ENCODE measurements at regions not wholly inside any gene's neighbourhood (a gene's known extent, or its start where the extent isn't known, plus 50 kb on each side); places are given as distances from the start of the nearest gene placed in this dataset.

GRCh38 chr5:8600843-8601242, 731.9 kb downstream of the MTRR start:
- Histone ChIP-seq H3K4me1 (replicated peaks) (no peaks in the 10 kb centered on the region), H3K4me3 (no peak overlapping the region), H3K9me3 (no peaks in the 10 kb centered on the region), H3K27me3 (replicated peaks; ENCODE audit: insufficient read depth) (no peaks in the 10 kb centered on the region), H3K27ac (no peak overlapping the region), H3K36me3 (no peaks in the 10 kb centered on the region)
- no peak for DNase-seq (ENCODE audit: low spot score)
- TF ChIP-seq POLR2AphosphoS5 (IDR thresholded peaks at IDR 0.05) (no peak), CTCF (IDR thresholded peaks at IDR 0.05) (no peak), POLR2A (IDR thresholded peaks at IDR 0.05) (no peak)
- intact Hi-C loops (cut with DNase I), result no loop called here

- no peaks in the 10 kb centered on the region for H3K4me1 ChIP-seq (replicated peaks)
- no peaks in the 10 kb centered on the region for H3K36me3 ChIP-seq
- no peaks in the 10 kb centered on the region for H3K9me3 ChIP-seq
- no peak overlapping the region for H3K4me3 ChIP-seq
- no peak overlapping the region for H3K27ac ChIP-seq
- DNase-seq (ENCODE audit: low spot score), result no peak
- TF ChIP-seq CTCF (IDR thresholded peaks at IDR 0.05) (no peak), POLR2A (IDR thresholded peaks at IDR 0.05) (no peak), POLR2AphosphoS5 (IDR thresholded peaks at IDR 0.05) (no peak)
- intact Hi-C loops (cut with DNase I), result no loop called here
- no peaks in the 10 kb centered on the region for H3K27me3 ChIP-seq (replicated peaks; ENCODE audit: insufficient read depth)
- 84% methylated on average over 8 of the region's 8 CpGs for WGBS
Measured at GRCh38 chr5:8601831-8602354, 732.9 kb downstream of the MTRR start.

GRCh38 chr5:8606231-8606630, 737.3 kb downstream of the MTRR start:
- Histone ChIP-seq H3K4me1 (replicated peaks) (no peaks in the 10 kb centered on the region), H3K9me3 (no peaks in the 10 kb centered on the region), H3K27ac (no peak overlapping the region), H3K4me3 (no peak overlapping the region), H3K27me3 (replicated peaks; ENCODE audit: insufficient read depth) (no peaks in the 10 kb centered on the region), H3K36me3 (no peaks in the 10 kb centered on the region)
- intact Hi-C loops (cut with DNase I), result no loop called here
- TF ChIP-seq POLR2AphosphoS5 (IDR thresholded peaks at IDR 0.05) (no peak), CTCF (IDR thresholded peaks at IDR 0.05) (no peak), POLR2A (IDR thresholded peaks at IDR 0.05) (no peak)
- DNase-seq (ENCODE audit: low spot score), result no peak

- no peak for DNase-seq (ENCODE audit: low spot score)
- WGBS, result 91% methylated on average over 3 of the region's 3 CpGs
- H3K4me3 ChIP-seq, result no peak overlapping the region
- no peaks in the 10 kb centered on the region for H3K36me3 ChIP-seq
- intact Hi-C loops (cut with DNase I), result no loop called here
- H3K9me3 ChIP-seq, result no peaks in the 10 kb centered on the region
- no peaks in the 10 kb centered on the region for H3K4me1 ChIP-seq (replicated peaks)
- no peaks in the 10 kb centered on the region for H3K27me3 ChIP-seq (replicated peaks; ENCODE audit: insufficient read depth)
- H3K27ac ChIP-seq, result no peak overlapping the region
- TF ChIP-seq CTCF (IDR thresholded peaks at IDR 0.05) (no peak), POLR2A (IDR thresholded peaks at IDR 0.05) (no peak), POLR2AphosphoS5 (IDR thresholded peaks at IDR 0.05) (no peak)
Measured at GRCh38 chr5:8611067-8611466, 742.1 kb downstream of the MTRR start.

- H3K36me3 ChIP-seq, result no peaks in the 10 kb centered on the region
- H3K4me1 ChIP-seq (replicated peaks), result no peaks in the 10 kb centered on the region
- intact Hi-C loops (cut with DNase I), result no loop called here
- H3K27ac ChIP-seq, result no peak overlapping the region
- no peak overlapping the region for H3K4me3 ChIP-seq
- 82% methylated on average over 4 of the region's 4 CpGs for WGBS
- no peaks in the 10 kb centered on the region for H3K9me3 ChIP-seq
- H3K27me3 ChIP-seq (replicated peaks; ENCODE audit: insufficient read depth), result no peaks in the 10 kb centered on the region
- TF ChIP-seq POLR2A (IDR thresholded peaks at IDR 0.05), result no peak
- TF ChIP-seq CTCF (IDR thresholded peaks at IDR 0.05), result no peak
- TF ChIP-seq POLR2AphosphoS5 (IDR thresholded peaks at IDR 0.05), result no peak
- no peak for DNase-seq (ENCODE audit: low spot score)
Measured at GRCh38 chr5:8613078-8613685, 744.2 kb downstream of the MTRR start.
